GM19324 (cell line): ENCODE measurements at regions not wholly inside any gene's neighbourhood (a gene's known extent, or its start where the extent isn't known, plus 50 kb on each side); places are given as distances from the start of the nearest gene placed in this dataset.

Experiments used
- ATAC-seq: cut with Tn5 transposase; IDR thresholded peaks from one replicate; pipeline ENCODE4 v1.9.1; 2021; ENCODE audit warnings: mild to moderate bottlenecking, moderate library complexity; ENCODE audit not compliant: unreplicated experiment, low FRiP score

DNA sequence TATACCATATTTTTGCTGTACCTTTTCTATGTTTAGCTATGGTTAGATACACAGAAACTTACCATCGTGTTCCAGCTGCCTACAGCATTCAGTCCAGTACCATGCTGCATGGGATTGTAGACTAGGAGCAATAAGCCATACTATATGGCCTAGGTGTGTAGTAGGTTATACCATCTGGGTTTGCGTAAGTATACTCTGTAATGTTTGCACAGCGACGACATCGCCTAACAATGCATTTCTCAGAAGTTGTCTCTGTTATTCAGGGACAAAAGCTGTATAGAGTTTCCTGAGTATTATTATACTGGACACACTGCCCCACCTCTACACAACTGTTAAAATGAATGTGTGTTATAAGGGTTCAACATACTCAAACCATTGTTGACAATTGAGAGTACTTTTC is 93.8 kb upstream of the MKI67 start:
- no peak for ATAC-seq

DNA sequence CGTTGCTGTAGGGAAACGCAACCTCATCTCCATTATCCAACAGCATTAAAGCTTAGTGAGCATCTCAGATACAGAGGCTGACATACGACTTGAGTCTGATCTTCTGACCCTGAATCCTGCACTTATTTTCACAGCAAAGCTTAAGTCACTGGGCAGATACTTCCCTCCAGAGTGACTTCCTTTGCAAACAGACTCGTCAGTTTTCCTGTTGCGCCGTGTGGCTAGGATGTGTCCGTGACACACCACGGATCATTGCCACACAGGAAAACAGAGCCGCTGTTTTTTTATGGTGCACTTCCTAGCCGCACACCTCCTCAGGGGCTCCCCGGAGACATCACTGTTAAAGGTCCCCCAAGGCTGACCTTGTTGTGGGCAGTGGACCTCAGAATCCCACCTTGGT is 94.9 kb upstream of the MKI67 start:
- ATAC-seq = no peak

DNA sequence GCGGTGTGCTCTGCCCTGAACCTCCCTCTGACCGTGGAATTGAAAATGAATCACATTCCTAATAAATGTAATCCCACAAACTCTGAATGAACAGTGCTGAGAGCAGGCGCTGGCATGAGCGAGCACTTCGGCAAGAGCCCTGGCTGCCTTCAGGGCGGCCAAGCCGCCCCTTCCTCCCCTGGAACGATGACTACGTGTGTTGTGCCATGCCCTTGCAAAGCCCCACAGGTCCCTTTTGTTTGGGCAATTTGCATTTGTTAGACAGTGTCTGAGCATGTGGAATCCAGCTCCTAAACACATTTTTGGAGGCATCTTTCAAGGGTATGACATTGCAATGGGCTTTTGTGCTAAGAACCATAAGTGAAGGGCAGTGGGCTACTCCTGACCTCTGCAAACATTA is 95.6 kb upstream of the MKI67 start:
- no peak for ATAC-seq

DNA sequence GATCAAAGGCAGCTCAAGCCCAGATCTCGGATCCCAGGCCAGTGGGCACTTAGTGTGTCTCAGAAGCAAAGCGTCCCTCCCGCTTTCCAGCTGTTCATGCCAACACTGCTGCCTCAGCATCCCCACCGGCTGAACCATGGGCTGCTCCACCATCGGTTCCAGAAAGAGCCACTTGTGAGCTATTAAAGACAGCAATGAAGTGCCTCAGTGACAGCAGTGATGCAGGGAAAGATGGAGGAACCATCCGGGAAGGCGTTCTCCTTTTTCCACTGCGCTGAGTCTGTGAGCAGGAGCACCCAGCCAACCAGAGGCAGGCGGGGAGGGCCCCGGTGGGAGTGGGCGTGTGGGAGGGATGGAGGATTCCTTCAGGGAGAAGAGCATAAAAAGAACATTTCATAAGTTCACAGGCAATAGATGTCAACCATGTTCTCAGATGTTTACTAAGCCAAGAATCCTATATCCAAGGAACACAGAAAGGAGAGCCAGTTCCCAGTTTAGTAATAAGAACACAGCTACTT is 96.2 kb upstream of the MKI67 start:
- no peak for ATAC-seq

DNA sequence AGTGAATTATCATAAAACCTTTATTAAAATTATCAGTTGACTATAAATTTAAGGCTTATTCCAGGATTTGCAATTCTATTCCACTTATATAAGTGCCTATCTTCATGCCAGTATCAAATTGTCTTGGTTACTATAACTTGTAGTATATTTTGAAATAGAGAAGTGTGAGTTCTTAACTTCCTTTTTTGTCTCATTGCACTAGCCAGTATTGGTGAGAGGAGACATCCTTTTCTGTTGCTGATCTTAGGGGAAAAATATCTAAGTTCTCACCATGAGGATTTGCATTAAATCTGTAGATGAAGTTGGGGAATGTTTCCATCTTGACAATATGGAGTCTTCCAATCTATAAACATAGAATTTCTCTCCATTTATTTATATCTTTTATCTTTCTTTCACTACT is 104.2 kb upstream of the MKI67 start:
- ATAC-seq = no peak

DNA sequence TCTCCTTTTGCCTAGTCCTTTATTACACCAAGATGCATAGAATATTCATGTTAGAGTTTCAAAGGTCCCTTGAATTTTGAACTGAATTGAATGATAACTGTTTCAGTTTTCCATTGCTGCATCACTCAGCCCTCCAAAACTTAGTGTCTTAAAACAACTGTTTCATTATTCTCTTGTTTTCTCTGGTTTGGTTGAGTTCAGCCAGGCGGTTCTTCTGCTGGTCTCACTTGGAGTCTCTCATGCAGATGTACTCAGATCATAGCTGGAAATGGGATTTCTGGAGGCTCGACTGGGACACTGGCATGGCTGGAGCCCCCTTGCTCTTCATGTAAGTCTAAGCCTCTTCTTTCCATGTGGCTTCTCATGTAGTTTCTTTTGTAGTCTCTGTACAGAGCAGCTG is 107.2 kb upstream of the MKI67 start:
- no peak for ATAC-seq

DNA sequence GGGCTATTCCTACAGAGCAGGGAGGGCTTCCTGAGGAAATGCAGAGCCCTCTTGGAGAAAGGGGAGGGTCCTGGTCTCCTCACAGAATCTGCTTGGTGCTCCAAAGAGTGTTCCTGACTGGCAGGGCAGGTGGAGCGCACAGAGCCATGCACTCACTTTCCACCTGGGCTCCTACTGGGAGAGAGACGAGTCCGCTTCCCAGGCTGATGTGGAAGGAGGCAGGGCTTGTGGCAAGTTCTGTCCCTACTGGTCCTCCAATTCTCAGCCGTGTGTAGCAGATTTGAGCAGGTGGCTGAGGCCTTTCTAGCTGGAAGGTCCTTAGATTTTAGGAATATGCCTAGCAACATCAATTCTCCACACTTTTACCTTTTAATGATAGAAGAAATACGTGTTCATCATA is 111.5 kb upstream of the MKI67 start:
- no peak for ATAC-seq

DNA sequence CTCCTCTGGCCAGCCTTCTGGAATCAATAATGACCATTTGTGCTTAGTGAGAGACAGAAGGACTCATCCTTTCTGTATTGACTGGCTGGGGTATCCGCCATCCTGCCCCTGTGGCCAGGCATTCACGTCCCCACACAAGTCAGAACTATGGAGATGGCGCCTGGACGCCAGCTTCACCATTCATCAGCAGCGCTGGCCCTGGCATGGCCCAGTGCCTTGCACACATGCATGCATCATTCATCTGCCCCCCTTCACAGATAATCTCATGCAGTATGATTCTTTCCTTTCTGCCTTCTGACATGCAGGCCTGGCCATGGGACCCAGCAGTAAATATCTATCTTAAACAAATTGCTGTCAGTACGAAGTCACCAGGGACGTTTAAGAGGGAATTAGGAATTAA is 114.8 kb upstream of the MKI67 start:
- no peak for ATAC-seq

DNA sequence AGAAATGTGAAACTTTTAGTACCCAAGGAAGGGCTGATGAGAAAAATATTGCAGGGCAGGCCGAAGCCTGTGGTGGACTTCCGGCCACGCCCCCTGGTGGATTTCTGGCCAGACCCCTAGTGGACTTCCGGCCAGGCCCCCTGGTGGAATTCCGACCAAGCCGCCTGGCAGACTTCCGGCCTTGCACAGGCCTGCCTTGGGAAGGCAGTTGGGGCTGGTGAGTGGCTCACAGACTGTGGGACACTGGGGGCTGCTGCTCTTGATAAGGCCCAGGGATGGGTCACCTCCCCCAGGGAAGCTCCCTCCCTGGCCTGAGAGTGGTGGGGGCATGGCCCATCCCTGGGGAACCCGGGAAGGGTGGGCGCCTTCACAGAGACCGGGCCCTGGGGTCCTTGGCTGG is 116.4 kb upstream of the MKI67 start:
- ATAC-seq = no peak

DNA sequence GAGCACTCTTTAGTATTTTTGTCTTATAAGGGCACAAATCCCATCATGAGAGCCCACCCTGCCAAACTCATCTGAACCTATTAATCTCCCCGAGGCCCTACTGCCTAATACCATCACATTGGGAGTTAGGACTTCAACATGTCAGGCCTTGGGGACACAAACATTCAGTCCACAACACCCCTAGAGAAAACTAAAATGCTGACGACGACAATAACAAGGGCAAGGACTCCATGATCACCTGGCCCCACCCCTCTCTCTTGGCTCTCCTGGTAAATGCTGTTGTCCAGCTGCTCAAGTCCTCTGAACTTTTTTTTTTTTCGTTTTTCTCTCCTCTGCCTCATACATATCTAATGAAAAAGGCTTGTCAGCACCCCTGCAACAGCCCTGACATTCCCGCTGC is 118.8 kb upstream of the MKI67 start:
- no peak for ATAC-seq

DNA sequence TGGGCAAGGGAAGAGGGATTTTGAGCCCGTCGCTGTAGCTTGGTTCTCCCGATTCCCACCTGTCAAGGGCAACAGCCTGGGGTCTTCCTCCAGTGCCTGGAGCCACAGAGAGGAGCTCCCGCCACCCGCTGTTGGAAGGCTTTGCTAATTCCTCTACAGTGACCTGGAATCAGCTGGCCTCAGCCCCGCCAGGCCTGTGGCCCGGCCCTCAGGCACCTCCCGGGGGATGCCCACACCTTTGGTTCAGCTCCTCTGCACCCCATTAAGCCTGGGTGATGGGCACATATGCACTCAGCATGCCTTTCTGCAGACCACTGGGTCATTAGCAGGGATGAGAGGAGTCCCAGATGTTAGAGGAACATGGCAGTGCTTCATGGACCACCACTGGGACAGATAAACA is 121.4 kb upstream of the MKI67 start:
- ATAC-seq = no peak

DNA sequence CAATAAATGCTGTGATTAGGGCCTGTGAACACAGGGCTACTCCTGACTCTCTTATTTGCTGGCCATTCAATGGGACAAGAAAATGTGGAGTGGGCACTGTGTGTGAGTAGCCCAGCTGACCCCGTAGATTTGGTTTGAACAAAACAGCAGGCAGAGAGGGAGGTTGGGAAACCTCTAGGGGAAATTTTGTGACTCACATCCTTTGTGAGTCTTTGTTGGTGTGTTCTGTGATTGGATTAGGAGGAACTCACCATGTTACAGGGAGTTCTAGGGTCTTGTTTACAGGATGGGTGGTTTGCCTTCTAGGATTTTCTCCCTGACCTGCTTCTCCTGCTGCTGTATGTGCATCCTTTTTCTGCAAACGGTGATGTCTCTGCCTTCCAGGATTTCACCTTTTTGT is 128.3 kb upstream of the MKI67 start:
- ATAC-seq = no peak

DNA sequence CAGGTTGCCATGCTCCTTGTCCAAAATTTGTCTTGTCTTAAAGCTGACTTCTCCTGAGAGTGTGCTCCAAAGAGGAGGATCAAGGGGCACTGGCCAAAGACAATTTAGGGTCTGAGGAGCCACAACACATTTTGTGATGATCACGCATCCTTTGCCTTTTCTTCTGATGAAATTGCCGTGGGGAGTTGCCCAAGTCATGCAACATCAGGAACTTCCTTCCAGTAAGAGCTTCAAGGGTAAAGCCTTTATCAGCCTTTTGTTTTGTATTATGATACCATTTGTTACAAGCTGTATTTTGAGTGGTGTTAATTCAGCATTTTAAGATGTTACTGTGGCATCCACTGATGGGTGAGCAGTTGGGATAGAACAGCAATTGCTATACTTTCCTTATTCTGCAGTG is 131.2 kb upstream of the MKI67 start:
- no peak for ATAC-seq

DNA sequence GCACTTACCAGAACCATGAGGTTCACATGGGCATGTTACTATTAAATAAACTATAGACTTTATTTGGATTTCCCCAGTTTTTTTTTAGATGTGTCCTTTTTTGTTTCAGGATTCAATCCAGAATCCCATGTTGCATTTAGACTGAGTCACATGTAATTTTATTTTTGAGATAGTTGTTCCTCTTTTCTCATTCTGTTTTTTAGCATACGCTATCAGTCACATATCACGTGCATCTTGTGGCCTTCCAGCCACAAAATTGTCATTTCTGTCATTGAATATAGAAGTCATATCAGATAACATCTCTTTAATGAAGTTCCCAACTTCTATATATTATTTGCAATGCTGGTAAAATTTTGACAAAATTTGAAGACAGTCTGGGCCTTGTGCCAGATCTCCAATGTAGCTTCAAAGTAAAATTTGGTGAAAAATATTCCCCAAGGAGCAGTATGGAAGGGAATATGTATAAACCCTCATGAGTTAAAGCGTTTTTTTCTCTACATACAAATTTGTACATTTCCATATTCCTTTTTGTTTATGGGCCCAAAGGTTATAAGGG is 132.3 kb upstream of the MKI67 start:
- ATAC-seq = no peak

DNA sequence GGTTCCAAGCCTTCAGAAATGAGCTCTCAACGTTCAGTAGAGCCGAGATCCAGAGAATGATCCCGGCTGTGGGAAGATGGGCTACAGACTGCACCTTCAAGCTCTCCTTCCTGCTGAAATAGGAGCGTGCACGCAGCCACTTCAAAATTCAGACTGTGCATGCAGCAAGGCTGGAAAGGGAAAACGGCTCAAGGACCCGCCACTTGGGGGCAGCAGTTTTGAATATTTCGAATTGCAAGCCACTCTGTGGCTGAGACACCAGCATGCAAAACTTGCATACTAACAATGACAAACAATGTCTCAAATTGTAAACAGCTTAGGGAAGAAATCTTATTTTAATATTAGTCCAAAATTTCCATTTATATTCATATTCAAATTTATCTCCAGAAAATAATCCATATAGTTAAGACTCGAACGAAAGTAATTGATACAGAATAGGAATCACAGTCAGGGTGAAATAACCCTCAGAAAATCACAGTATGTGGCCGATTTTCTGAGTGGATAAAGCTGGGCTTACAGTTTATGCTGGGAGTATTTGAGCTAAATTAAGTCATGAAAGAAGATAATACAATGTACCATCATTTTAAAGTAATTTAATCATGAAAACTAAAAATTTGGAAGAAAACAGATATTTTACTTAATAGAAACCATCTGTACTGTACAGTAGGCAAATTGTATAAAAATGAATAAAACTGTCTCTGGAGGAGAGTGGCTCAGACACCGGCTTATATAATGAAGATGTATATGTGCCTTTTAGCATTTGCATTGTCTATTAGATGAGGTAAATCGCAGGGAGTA is 137.9 kb upstream of the MKI67 start:
- ATAC-seq = no peak

DNA sequence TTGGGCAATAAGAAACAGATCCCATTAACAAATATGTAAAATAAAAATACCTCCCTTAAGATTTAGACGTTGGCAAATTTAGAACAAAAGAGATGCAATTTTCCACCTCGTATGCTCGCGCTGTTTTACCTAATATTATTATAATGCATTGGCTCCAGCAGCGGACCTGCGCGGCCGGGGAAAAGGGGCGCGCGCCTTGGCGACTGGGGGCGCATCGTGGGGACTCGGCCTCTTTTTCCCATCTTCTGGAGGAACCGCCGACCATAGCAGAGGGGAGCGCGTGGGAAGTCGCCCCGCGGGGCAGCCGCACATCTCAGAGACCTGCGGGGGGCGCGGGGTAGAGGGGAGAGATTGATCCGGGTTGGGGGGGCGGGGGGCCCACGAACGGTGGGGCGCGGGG is 139.4 kb upstream of the MKI67 start:
- no peak for ATAC-seq

DNA sequence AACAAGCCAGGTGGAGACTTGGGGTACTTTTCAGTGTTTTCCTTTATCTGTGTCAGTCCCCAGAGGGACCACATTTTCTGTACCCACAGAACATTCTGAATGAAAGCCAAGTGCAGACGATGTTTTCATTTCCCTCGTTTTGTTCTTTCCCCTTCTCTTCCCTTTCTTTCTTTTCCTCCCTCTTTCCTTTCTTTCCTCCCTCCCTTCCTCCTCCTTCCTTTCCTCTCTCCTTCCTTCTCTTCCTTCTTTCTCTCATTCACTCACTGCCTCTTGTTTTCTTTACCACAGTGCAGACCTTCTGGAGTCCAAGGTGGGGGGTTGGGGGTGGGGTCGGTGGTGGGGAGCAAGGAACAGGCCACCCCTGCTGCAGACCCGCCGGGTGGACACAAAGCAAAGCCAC is 141.4 kb upstream of the MKI67 start:
- ATAC-seq = no peak

DNA sequence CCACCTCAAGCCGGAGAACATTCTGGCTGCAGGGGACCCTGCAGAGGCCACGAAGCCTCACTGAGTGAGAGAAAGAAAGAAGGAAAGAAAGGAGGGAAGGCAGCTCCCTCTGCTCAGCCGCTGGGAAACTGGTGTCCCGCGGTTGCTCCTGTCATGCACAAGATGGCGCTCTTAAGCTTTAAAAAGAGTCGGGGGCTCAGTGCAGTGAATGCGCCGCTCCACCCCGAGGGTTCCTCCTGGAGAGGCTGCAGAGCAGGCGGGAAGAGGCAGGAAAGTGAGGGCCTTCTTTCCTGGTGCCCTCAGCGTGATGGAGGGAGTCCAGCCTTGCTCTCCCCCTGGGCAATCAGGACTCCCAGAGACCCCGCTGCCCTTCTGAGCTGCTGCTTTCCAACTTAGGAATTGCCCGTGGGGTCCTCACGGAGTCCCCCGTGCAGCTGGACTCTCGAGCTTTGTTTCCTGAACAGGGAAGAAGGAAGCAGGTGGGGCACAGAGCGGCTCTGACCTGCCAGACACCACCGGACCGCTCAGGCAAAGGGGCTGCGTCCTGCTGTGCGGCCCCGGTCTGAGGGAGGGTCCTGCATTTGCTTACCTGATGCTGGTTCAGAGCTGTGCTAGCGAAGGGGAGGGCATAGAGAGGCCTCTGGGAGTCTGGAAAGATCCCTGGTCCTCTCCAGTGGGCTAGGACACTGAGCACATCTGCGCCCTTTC is 141.9 kb upstream of the MKI67 start:
- no peak for ATAC-seq

DNA sequence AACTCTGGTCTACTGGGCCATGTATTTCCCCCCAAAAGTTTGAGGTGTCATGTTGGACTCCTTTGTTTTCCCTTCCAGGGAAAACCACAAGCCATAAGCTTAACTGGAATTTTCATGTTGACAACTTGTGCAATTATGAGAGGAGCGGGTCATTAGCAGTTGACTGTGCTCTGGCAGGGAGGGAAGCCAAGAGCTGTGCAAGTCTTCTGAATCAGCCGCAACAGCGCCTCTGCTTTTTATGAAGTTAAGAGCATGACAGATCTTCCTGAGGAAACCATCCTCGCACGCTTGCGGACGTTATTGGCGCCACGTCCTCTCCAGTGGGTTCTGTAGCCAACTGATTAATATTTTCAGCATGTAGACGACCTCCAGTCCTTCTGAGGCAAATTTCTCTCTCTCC is 148.7 kb upstream of the MKI67 start:
- no peak for ATAC-seq

DNA sequence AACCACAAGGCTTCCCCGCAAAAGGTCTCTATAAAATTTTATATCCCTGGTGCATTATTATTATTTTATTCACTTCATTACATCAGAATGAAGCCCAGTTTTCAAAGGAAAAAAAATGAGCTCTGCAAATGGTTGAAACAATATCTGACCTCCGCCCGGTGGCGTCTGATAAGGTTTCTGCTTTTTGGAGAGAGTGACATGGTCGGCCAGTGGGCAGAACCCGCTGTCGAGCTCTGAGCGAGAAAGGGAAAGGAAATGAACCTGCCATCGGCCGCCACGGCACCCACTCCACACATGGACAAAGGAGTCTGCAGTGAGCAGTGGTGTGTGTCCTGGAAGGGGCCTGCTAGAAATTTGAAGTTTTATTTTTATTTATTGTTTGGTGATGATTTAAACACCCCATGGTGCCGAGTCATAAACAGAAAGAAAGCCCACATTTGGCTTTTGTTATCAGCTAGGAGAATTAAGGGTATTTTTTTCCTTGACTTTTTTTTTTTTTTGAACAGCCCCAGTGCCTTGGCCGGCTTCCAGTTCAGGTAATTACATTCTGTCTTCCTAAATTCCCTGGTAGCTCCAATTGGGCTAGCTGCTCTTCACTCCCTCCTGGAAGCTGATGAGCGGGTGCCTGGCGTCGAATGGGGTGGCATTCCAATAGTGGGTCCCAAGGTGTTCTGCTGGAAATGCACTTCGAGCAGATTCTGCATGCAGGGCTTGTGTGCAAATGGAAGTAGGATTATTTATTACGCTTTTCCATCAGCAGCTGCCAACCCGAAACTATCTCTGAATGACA is 149.4 kb upstream of the MKI67 start:
- ATAC-seq = no peak

DNA sequence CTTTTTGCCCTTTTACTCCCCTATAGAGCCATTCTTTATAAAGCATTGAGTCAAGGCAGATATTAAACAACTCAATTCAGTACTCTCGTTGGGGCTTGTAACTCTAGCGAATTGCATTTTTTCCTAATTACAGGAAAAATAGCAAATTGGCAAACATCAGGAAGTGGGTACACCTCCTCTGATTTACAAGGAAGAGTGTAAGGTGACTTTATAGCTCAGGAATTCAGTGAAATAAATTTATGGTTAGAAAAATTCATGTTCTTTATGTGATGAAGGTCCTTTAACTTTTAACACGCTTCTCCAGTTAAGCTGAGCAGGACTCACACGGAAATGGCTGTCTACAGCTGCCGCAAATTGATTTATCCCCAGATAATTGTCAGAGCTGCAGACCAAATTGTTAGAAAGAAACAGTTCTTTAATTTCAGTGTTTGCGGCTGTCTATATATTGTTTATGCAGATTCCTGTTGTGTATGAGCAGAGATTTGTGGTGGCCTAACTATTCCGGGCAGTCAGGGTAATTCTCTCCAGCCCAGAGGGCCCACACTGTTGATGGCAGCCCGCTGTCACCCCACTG is 151.1 kb upstream of the MKI67 start:
- no peak for ATAC-seq
